Keratinocyte (primary cell): ENCODE measurements at regions not wholly inside any gene's neighbourhood (a gene's known extent, or its start where the extent isn't known, plus 50 kb on each side); places are given as distances from the start of the nearest gene placed in this dataset.

Experiments used
- DNase-seq: peaks from one replicate; pipeline ENCODE4 v3.0.0-alpha.2; 2011; ENCODE audit warnings: low read depth, missing footprints, low spot score
- FAIRE-seq: peaks from 2 replicates; lab custom pipeline; 2011; peaks lifted over from hg19 to GRCh38; lab: Jason Lieb, UNC
- H2AFZ ChIP-seq: 2 replicates; pipeline ENCODE4 v1.6.0; 2012; ENCODE audit warnings: low read length, control low read depth, inconsistent platforms; ENCODE audit not compliant: control insufficient read depth
- H3K27ac ChIP-seq: 2 replicates; pipeline ENCODE4 v1.5.1; 2011; ENCODE audit warnings: low read length; ENCODE audit not compliant: control insufficient read depth, insufficient read depth
- H3K27me3 ChIP-seq: 3 replicates; pipeline ENCODE4 v1.6.0; 2011; ENCODE audit warnings: low read length; ENCODE audit not compliant: control insufficient read depth, insufficient read depth; ENCODE audit errors: extremely low read depth
- H3K36me3 ChIP-seq, 2 experiments: 2 replicates in 1 of 2; 3 replicates in 1 of 2; pipeline ENCODE4 v1.5.1; 2011; ENCODE audit warnings: low read length in 2 of 2, mild to moderate bottlenecking in 1 of 2; ENCODE audit not compliant: control insufficient read depth in 2 of 2, insufficient read depth in 2 of 2; ENCODE audit errors: extremely low read depth in 1 of 2
- H3K4me1 ChIP-seq: 3 replicates; pipeline ENCODE4 v1.5.1; 2011; ENCODE audit warnings: low read length; ENCODE audit not compliant: control insufficient read depth, insufficient read depth; ENCODE audit errors: extremely low read depth
- H3K4me2 ChIP-seq: 3 replicates; pipeline ENCODE4 v1.6.0; 2011; ENCODE audit warnings: low read depth, low read length; ENCODE audit not compliant: control insufficient read depth, insufficient read depth; ENCODE audit errors: extremely low read depth
- H3K4me3 ChIP-seq, 3 experiments: fragments of 200-600 bp in 1 of 3; sonication (generic) in 1 of 3; 2 replicates in 2 of 3; 3 replicates in 1 of 3; pipeline ENCODE4 v1.5.1; 2011 to 2016; ENCODE audit warnings: low read length in 3 of 3, mild to moderate bottlenecking in 3 of 3, control low read depth in 2 of 3, inconsistent platforms in 1 of 3, low read depth in 1 of 3, mixed read lengths in 1 of 3, mixed run types in 1 of 3, moderate library complexity in 1 of 3; ENCODE audit not compliant: control insufficient read depth in 2 of 3, insufficient read depth in 2 of 3; ENCODE audit errors: extremely low read depth in 1 of 3
- H3K79me2 ChIP-seq: 2 replicates; pipeline ENCODE4 v1.6.0; 2012; ENCODE audit warnings: low read length; ENCODE audit not compliant: control insufficient read depth, insufficient read depth
- H3K9ac ChIP-seq: 3 replicates; pipeline ENCODE4 v1.6.0; 2011; ENCODE audit warnings: low read length; ENCODE audit not compliant: control insufficient read depth, insufficient read depth; ENCODE audit errors: extremely low read depth
- H3K9me1 ChIP-seq: 3 replicates; pipeline ENCODE4 v1.6.0; 2011; ENCODE audit warnings: low read length; ENCODE audit not compliant: control insufficient read depth, insufficient read depth; ENCODE audit errors: extremely low read depth
- H3K9me3 ChIP-seq: 2 replicates; pipeline ENCODE4 v1.5.1; 2012; ENCODE audit warnings: low read depth, low read length; ENCODE audit not compliant: control insufficient read depth
- H4K20me1 ChIP-seq: 3 replicates; pipeline ENCODE4 v1.6.0; 2011; ENCODE audit warnings: low read length; ENCODE audit not compliant: control insufficient read depth, insufficient read depth; ENCODE audit errors: extremely low read depth
- EZH2 ChIP-seq: IDR thresholded peaks from one replicate; pipeline ENCODE4 v1.6.1; 2012; ENCODE audit warnings: inconsistent platforms, mild to moderate bottlenecking, low read length, moderate library complexity
- dilution Hi-C: fragments of 300-500 bp; cut with MboI; formaldehyde crosslinking; loops from one replicate; pipeline ENCODE4 v1.7.0; 2020; ENCODE audit warnings: low sequenced_read_pairs; ENCODE audit not compliant: extremely low pct_ligation_motif_present
- TF ChIP-seq, protein P1 (sequence below), 3 experiments: IDR thresholded peaks in 1 of 3; conservative IDR thresholded peaks in 1 of 3; optimal IDR thresholded peaks in 1 of 3; 2 replicates in 2 of 3; 3 replicates in 1 of 3; pipeline versions ENCODE3 to v1.5.1; 2011; ENCODE audit warnings: low read length in 3 of 3, mild to moderate bottlenecking in 3 of 3, moderate library complexity in 2 of 3, control low read depth in 1 of 3, inconsistent platforms in 1 of 3; ENCODE audit not compliant: insufficient read depth in 2 of 3; ENCODE audit errors: extremely low read depth in 1 of 3

DNA sequence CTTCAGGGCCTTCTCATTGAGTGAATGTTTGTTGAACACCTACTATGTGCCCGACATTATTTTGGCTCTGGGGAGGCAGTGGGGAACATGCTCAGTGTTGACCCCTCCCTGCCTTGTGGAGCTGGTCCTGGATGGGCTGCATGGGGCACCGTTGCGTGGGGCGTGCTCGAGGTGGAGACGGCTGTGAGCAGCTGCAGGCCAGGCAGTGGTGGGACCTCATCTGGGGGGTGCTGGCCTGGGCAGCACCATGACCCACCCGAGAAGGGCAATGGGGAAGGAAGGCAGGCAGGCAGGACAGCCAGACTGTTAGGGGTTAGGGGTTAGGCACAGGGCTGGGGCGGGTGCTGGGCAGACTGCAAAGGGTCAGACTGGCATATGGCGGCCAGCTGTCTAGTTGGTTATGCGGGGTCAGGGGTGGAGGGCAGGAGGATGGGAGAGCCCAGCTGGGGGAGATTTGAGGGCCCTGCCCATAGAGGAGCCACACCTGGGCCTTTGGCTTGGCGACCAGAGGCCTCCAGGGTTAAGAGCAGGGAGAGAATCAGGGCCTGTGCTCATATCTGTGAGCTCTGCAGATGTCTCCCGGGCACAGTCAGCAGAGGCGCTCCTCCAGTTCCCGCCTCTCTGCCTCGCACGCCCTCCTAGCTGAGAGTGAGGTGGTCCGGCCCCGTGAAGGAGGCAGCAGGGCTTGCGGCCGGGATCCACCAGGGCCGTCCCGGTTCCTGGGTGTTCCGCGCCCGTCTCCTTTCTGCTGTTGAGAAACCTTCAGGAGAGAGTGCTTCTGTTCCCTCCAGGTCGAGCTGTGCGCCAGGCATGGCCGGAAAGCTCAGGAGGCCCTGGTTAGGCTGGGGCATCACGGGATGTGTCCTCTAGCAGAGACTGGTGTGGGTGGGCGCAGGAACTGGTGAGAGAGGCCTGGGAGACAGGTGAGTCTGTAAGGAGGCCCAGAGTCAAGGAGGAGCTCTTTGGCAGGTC lies 73.3 kb downstream of the RGS12 start:
- H3K79me2 ChIP-seq, result no peaks in the 10 kb centered on the region
- FAIRE-seq (no peak), DNase-seq (no peak)
- H3K4me2 ChIP-seq, result no peak overlapping the region
- no peaks in the 10 kb centered on the region for H3K9me1 ChIP-seq
- H3K27ac ChIP-seq, result no peak overlapping the region
- no peaks in the 10 kb centered on the region for H3K9me3 ChIP-seq
- H3K9ac ChIP-seq, result no peak overlapping the region
- no peak for TF ChIP-seq EZH2
- TF ChIP-seq, protein P1, sequence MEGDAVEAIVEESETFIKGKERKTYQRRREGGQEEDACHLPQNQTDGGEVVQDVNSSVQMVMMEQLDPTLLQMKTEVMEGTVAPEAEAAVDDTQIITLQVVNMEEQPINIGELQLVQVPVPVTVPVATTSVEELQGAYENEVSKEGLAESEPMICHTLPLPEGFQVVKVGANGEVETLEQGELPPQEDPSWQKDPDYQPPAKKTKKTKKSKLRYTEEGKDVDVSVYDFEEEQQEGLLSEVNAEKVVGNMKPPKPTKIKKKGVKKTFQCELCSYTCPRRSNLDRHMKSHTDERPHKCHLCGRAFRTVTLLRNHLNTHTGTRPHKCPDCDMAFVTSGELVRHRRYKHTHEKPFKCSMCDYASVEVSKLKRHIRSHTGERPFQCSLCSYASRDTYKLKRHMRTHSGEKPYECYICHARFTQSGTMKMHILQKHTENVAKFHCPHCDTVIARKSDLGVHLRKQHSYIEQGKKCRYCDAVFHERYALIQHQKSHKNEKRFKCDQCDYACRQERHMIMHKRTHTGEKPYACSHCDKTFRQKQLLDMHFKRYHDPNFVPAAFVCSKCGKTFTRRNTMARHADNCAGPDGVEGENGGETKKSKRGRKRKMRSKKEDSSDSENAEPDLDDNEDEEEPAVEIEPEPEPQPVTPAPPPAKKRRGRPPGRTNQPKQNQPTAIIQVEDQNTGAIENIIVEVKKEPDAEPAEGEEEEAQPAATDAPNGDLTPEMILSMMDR (optimal IDR thresholded peaks at IDR 0.05 in 1 of 3, IDR thresholded peaks at IDR 0.05 in 1 of 3, conservative IDR thresholded peaks at IDR 0.05 in 1 of 3; ENCODE audit: extremely low read depth in 1 of 3, insufficient read depth in 2 of 3, low read length in 3 of 3), result no peak
- no peak overlapping the region for H2AFZ ChIP-seq
- H4K20me1 ChIP-seq, result no peaks in the 10 kb centered on the region
- peaks cover 16% of the 10 kb centered on the region for H3K4me1 ChIP-seq
- dilution Hi-C loops, result no loop called here
- no peak overlapping the region for H3K4me3 ChIP-seq
- peaks cover 7% of the 10 kb centered on the region for H3K27me3 ChIP-seq
- no peaks in the 10 kb centered on the region for H3K36me3 ChIP-seq

DNA sequence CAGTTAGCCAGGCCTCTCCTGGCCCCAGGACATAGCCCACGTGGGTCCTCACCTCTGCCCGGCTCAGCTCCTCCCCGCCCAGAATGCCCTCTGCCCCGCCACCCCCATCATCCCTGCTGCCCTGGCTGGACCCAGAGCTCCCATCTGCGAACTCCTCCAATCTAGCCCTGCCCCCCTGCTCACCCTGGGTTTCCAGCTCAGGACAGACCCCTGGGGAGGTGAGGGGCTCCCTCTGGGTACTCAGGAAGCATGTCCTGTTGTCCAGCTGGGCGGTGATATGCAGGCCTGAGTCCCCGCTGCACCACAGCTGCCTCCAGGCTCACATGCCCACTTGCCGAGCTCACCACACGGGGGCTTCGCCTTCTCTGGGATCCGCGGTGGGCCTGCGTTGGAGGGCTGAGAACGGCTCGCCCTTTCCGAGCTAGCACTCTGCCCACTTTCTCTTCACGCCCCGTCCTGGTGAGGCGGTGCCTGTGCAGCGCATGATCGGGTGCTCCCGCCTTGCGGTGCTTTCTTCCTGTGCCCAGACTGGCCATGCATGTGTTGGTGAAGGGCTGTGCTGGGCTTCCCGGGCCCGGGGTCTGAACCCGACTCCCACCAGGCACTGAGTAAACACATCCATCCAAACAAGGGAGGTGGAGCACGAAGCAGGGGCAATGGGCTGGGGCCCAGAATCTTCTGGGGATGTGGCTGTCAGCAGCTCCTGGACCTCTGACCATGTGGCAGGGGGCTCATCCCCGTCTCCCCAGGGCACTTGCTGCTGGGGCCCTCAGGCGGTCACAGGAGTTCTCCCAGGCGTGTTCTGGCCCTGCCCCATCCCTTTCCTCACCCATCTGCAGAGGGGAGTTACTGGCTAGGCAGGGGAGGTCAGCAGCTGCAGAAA lies 74.3 kb downstream of the RGS12 start:
- dilution Hi-C loops, result no loop called here

More for the DNA sequence above, 74.3 kb downstream of the RGS12 start:
- Histone ChIP-seq H3K9me1 (no peaks in the 10 kb centered on the region), H3K36me3 (no peaks in the 10 kb centered on the region), H2AFZ (no peak overlapping the region), H3K27me3 (peaks cover 7% of the 10 kb centered on the region), H4K20me1 (no peaks in the 10 kb centered on the region), H3K9me3 (no peaks in the 10 kb centered on the region), H3K4me3 (no peak overlapping the region), H3K9ac (no peak overlapping the region), H3K4me1 (peaks cover 16% of the 10 kb centered on the region), H3K79me2 (no peaks in the 10 kb centered on the region), H3K4me2 (no peak overlapping the region), H3K27ac (no peak overlapping the region)
- FAIRE-seq (no peak), DNase-seq (no peak)
- TF ChIP-seq, protein P1 (optimal IDR thresholded peaks at IDR 0.05 in 1 of 3, IDR thresholded peaks at IDR 0.05 in 1 of 3, conservative IDR thresholded peaks at IDR 0.05 in 1 of 3; ENCODE audit: extremely low read depth in 1 of 3, insufficient read depth in 2 of 3, low read length in 3 of 3), result no peak
- no peak for TF ChIP-seq EZH2
